Stimulated activated CD4-positive, alpha-beta T cell treated with anti-CD3 and anti-CD28 coated beads, Interleukin-15, amount 100 ng/mL, for 48 hours (primary cell): ENCODE measurements at regions not wholly inside any gene's neighbourhood (a gene's known extent, or its start where the extent isn't known, plus 50 kb on each side); places are given as distances from the start of the nearest gene placed in this dataset.
"Not testable (repeated sequence)": the region's sequence is repeated elsewhere in the genome, so short reads cannot be mapped to it uniquely, and the experiment has no call there.

Source experiments
- DNase-seq, 2 donors: peaks; one replicate each; pipeline ENCODE4 v3.0.0-alpha.2; 2020; ENCODE audit warnings: low read depth in 2 of 2

GRCh38 chr6:9307786-9308185 lies 872.4 kb upstream of the SLC35B3 start:
- no peak for DNase-seq

GRCh38 chr6:9307187-9307586 lies 871.8 kb upstream of the SLC35B3 start:
- DNase-seq = no peak

- no peak for DNase-seq
Observed at GRCh38 chr6:9295644-9296043, 860.3 kb upstream of the SLC35B3 start.

- no peak for DNase-seq
Observed at GRCh38 chr6:9292975-9293374, 857.6 kb upstream of the SLC35B3 start.

GRCh38 chr6:9290342-9290741 lies 855.0 kb upstream of the SLC35B3 start:
- not testable (repeated sequence) for DNase-seq

GRCh38 chr6:9272671-9273070 lies 837.3 kb upstream of the SLC35B3 start:
- DNase-seq = no peak

GRCh38 chr6:9266741-9267140 lies 831.4 kb upstream of the SLC35B3 start:
- DNase-seq = no peak

GRCh38 chr6:9257215-9257614 lies 821.9 kb upstream of the SLC35B3 start:
- DNase-seq = no peak

- DNase-seq = no peak
Observed at GRCh38 chr6:9254251-9254650, 818.9 kb upstream of the SLC35B3 start.

GRCh38 chr6:9252799-9253198 lies 817.5 kb upstream of the SLC35B3 start:
- DNase-seq = no peak

- DNase-seq = no peak
Observed at GRCh38 chr6:9250852-9251251, 815.5 kb upstream of the SLC35B3 start.

GRCh38 chr6:9248133-9248532 lies 812.8 kb upstream of the SLC35B3 start:
- no peak for DNase-seq

GRCh38 chr6:9240861-9241260 lies 805.5 kb upstream of the SLC35B3 start:
- DNase-seq = no peak

GRCh38 chr6:9236443-9236842 lies 801.1 kb upstream of the SLC35B3 start:
- DNase-seq = no peak

GRCh38 chr6:9233686-9234085 lies 798.3 kb upstream of the SLC35B3 start:
- no peak for DNase-seq

GRCh38 chr6:9233226-9233625 lies 797.9 kb upstream of the SLC35B3 start:
- DNase-seq = no peak

GRCh38 chr6:9225441-9225871 lies 790.1 kb upstream of the SLC35B3 start:
- DNase-seq = no peak

- DNase-seq = no peak
Observed at GRCh38 chr6:9224539-9224938, 789.2 kb upstream of the SLC35B3 start.

GRCh38 chr6:9213717-9214116 lies 778.4 kb upstream of the SLC35B3 start:
- DNase-seq = not testable (repeated sequence)

GRCh38 chr6:9208966-9209365 lies 773.6 kb upstream of the SLC35B3 start:
- no peak for DNase-seq

GRCh38 chr6:9205645-9206044 lies 770.3 kb upstream of the SLC35B3 start:
- no peak for DNase-seq

- DNase-seq = no peak
Observed at GRCh38 chr6:9204171-9204570, 768.8 kb upstream of the SLC35B3 start.

- no peak for DNase-seq
Observed at GRCh38 chr6:9200712-9201111, 765.4 kb upstream of the SLC35B3 start.

GRCh38 chr6:9197726-9198125 lies 762.4 kb upstream of the SLC35B3 start:
- DNase-seq = no peak

GRCh38 chr6:9195322-9195721 lies 760.0 kb upstream of the SLC35B3 start:
- DNase-seq = no peak
